ENCODE measurements at regions not wholly inside any gene's neighbourhood (a gene's known extent, or its start where the extent isn't known, plus 50 kb on each side); places are given as distances from the start of the nearest gene placed in this dataset.
A peak's percentile ranks its signal among the peaks of the same experiment; 100 is the strongest.
"Not testable (repeated sequence)": the region's sequence is repeated elsewhere in the genome, so short reads cannot be mapped to it uniquely, and the experiment has no call there.

DNA sequence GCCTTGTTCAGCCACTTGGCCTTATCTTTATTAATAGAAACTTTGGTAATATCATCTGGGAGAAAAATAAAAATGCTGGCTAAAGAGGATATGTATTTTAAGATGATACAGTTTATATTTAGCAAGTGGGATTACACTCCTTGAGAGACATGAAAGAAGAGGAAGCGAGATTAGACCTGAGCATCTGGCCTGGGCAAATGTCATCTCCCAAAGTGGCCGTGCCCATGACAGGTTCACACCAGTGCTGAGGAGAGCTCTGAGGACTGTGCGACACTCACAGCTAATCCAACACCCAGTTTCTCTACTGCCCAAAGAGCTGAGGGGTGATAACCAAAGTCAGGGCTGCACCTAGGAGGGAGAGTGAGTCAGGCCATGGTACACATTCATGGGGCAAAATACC lies 121.7 kb upstream of the DUSP10 start:
- no peak for DNase-seq (ENCODE audit: low read depth in 1 of 2, low spot score in 1 of 2)

DNA sequence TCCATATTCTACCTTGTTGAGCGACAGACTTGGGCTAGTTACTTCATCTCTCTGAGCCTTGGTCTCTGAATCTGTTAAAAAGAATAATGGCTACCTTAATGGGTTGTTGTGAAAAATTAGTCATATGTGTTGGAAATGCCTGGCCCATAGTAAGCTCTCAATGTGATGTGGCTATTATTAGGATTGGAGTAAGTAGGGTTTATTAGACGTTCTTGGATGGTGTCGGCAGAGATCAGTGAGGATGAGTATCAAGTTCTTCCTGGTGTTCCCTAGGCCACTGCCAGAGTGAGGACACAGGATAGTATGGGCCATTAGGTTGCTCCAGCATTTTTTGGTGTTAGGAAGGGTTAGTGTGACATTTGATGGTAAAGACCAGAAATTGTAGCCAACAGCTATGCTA lies 121.1 kb upstream of the DUSP10 start:
- no peak for DNase-seq (ENCODE audit: low read depth in 1 of 2, low spot score in 1 of 2)

DNA sequence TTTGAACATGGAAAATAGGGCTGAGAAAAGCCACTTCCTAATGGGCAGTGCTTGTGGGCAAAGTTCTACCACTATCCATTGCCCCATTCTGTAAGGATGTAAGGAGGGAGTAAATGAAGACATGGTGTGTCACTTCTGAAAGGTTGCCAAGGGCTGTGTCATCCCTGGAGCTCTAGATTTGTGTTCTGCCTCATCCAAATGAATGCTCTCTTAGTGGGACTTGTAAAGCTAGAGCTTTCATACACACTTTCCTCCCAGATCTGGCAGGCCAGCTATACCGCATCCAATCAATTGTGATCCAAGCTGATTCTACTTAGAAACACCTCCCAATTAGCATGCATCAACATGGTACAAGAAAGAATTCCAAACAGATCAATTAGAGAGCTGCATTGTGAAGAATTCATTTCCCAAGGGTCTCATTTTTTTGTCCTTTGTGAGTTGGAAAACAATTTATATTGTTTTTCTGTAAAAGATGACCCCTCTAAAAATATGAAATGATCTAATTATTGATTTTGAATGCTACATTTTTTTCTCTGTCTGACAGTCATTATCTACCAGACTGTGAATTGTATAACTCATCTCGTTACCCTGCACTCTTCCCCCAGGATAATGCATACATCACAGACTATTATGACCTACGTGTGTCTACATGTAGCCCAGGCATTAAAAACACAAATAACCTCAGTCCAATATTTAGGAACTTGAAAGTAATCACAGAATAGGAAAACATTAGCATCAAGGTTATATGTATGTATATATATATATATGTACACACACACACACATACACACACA lies 117.1 kb upstream of the DUSP10 start:
- no peak for DNase-seq (ENCODE audit: low read depth in 1 of 2, low spot score in 1 of 2)

DNA sequence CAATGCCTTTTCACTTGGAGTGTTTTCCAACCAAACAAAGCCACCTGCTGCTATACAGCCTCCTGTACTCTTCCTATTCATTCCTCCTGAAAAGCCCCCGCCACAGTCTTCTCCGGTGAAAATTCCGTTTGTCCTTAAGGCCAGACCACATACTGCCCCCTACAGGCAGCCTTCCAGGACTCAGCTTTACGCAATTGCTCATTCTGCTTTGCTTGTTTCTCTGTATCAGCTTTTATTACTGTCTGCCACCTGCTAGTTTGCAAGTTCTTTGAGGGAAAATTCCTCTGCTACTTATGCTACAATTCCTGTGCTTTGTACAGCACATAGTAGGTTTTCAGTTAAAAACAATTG lies 115.2 kb upstream of the DUSP10 start:
- not testable (repeated sequence) for DNase-seq (ENCODE audit: low read depth in 1 of 2, low spot score in 1 of 2)

DNA sequence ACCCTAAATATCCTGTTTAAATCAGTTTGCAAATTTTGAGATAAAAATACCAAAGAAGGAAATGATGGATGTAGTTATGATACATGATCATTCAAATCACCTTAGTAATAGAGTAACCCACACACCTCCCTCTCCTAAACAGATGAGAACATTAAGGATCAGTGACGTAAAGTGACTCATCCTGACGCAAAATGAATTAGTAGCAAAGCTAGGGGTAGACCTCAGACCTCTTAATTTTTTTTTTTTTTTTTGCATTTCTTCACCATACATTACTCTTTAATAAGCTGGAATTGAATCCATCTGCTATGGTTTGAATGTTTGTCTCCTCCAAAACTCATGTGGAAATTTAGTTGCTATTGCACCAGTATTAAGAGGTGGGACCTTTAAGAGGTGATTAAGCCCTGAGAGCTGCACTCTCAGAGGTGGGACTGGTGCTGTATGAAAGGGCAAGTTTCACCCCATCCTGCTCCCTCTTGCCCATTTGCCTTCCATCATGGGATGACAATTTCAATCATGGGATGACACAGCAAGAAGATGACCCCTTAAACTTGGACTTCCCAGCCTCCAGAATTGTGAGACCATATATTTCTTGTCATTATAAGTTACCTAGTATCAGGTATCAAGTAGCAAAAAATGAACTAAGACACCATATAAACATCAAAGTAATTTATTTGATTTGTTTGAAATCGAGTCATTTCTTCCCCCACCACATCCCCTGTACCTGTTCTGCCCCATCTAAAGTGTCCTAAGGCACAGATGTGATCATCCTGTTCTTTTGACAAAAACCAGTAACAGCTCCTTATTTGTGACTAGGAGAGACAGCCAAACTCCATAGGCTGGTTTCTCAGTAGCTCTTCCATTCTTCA lies 114.6 kb upstream of the DUSP10 start:
- no peak for DNase-seq (ENCODE audit: low read depth in 1 of 2, low spot score in 1 of 2)

DNA sequence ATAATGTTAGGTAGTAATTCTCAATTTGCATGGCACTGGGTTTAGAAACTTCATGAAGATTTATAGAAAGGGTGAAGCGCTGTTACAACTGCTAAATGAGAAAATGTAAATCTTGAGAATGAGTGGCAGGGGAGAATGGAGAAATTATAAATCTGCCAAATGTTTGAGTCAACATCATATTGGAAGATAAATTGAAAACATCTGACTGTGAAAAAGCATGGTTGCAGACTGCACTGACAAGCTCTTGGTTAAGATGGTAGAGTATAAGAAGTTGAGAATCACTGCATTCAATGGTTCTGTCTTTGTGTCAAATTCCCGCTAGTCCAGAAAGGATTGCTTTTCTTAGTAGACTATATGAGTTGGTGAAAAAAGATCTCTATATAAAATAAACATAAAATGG lies 113.3 kb upstream of the DUSP10 start:
- DNase-seq (ENCODE audit: low read depth in 1 of 2, low spot score in 1 of 2), result no peak

DNA sequence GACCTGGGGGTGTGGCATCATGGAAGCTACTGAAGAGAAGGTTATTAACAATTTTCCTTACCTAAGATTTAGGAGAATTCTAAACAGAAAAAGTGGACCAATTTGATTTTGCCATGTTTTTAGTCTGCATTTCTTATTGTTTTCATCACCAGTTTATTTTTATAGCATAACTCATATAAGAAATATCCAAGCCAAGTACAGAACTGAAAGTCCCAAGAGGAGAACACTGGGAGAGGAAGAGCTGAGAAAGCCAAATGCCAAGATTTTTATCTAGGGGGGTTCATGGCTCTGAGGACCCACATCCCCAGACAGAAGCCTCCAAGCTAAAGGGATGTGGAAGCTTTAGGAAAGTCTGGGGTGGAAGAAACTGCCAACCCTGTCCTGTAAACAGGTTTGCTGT lies 109.4 kb upstream of the DUSP10 start:
- DNase-seq (ENCODE audit: low read depth in 1 of 2, low spot score in 1 of 2), result no peak

DNA sequence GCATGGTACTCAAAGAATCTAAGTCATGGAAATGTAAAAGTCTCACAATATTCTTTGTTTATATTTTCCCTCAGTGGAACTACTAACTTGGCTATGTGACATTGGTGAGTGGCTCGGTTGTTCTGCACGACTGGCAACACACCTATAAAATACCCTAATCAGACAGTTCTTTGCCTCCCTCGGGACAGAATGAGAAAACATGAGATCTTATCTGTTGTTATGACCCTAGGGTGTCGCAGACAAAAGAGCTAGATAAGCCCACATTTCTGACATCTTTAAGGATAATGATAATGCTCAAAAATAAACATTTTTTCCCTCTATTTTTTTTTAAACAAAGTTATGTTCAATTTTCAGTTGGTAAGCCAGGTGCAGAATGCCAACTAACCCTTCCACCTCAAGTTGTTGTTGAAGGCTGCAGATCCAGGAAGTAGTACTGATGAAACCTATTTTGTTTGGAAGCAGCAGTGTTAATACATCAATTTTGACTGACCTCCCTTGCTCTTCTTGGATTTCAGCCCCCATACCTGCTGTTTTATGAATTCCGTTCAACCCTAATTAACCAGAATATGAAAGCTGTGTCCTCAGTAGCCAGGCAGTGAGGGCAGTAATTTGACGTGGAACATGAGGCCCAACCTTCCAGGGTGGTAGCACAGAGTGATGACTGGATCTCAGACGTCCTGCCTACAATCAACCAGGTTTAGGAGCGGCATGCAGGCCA lies 108.7 kb upstream of the DUSP10 start:
- DNase-seq (ENCODE audit: low read depth in 1 of 2, low spot score in 1 of 2), result no peak

DNA sequence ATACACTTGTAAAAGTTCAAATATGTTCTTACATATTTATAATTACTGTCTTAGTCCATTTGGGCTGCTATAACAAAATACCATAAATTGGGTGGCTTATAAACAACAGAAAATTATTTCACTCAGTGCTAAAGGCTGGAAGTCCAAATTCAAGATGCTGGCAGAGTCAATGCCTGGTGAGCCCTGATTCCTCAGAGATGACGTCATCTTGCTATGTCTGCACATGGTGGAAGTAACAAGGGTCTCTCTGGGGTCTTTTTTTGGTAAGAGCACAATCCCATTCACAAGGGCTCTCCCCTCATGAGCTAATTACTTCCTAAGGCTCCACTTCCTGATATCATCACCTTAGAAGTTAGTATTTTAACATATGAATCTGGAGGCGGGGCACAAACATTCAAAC lies 108.0 kb upstream of the DUSP10 start:
- DNase-seq (ENCODE audit: low read depth in 1 of 2, low spot score in 1 of 2), result no peak

DNA sequence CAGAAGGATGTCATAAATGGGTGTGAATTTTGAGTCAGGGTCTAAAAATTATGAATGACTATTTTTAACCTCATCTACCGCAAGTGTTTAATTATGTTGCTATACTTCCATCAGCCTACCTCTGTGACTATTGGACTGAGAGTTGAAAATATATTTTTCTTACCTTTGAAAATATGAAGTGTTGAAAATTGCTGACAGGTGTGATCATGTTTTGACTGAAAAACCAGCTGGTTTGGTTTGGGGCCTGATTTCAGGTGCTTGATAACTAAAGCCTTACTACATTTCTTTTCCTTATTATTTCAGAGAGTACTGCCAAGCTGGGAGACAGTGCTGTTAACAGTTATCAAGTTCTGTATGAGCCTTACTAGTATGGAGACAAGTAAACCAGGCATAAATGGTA lies 107.2 kb upstream of the DUSP10 start:
- DNase-seq (ENCODE audit: low read depth in 1 of 2, low spot score in 1 of 2), result no peak

DNA sequence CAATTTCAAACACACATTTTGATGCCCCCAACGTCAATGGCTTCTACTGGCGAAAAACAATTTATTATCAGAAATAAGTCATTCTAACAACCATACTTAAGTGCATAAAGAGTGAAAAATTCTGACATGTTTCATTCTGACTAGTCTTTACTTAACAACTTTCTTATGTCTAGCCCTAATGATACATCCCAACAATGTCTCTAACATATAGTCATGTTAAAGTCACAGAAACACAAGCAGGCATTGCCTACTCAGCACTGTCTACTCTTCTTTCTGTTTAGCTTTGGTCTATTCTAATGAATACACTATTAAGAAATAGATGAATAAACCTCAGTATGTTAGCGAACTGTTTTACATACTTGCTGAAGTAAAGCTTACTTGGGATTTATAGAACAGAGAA lies 105.8 kb upstream of the DUSP10 start:
- DNase-seq (ENCODE audit: low read depth in 1 of 2, low spot score in 1 of 2), result no peak

DNA sequence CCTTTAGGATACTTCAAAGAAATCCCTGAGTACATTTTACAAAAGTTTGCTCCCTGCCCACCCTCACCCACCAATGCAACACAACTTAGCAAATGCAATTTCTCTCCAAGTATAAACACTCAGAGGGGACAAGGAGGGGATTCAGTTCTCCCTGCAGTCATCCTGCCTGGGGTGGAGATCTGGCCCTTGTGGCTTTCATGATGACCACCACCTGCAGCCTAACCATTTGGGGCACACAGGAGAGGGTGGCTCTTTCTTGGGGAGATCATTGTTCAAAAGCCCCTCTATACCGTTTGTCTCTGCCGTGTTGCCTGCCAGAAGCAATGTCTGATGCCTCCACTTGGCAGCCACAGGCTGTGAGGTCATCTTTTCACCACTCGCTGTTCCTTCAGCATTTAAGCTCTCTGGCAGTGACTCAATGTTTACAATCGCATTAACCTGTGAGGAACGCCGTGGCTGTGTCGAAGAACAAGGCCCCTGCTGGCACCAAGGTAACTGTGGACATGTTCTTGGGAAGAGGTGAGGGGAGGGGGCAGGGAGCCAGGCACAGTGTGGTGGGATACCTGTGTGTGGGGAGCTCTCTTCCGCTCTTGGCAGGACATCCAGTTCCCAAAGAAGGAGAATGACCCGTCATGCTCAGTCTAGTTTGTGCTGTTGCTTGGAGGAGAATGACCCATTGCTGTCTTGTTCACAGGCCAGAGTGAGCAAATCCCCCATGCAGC lies 103.9 kb upstream of the DUSP10 start:
- DNase-seq (ENCODE audit: low read depth in 1 of 2, low spot score in 1 of 2), result no peak

DNA sequence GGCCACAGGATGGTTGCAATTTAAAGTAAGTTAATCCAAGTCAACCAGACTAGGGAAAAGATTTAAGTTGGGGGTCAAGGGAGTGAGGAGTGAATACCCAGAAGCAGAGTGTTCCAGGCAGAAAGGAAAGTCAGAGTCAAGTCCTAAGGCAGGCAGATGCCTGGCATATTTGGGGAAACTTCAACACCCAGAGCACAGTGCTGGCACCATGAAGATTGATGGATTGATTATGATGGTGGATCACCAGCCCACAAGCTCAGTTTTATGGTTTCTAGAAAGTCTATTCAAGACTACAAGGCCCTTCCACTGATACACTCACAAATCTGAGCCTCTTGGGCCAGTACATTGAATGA lies 100.1 kb upstream of the DUSP10 start:
- DNase-seq (ENCODE audit: low read depth in 1 of 2, low spot score in 1 of 2), result no peak

DNA sequence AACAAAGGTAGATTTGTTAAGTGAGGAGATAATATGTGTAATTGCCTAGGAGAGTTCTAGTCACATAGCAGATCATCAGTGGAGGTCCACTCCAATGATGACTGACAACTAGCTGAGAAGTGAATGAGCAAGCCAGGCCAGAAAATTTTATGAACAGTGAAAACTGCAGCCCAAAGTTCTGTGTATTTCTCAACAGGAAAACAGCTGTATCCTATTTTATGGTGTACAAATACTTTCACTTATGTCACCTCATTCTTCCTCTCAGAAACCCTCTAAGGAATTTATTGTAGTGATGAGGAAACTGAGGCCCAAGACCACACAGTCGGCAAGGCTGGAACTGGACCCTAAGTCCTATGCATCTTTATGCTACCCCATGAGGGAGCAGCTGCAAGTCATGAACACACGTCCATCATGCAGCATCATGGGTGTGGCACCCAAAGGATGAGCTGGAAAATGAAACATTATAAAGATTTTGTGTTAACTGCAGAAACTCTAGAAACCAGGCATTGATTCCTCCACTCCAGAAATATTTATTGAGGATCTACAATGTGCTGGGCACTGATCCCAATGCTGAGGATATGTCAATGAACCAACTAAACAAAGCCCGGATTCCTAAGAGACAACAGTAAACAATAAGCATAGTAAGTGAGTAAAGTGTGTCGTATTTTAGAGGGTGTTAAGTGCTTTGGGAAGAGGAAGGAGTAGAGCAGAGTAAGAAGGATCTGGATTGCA lies 99.5 kb upstream of the DUSP10 start:
- no peak for DNase-seq (ENCODE audit: low read depth in 1 of 2, low spot score in 1 of 2)

DNA sequence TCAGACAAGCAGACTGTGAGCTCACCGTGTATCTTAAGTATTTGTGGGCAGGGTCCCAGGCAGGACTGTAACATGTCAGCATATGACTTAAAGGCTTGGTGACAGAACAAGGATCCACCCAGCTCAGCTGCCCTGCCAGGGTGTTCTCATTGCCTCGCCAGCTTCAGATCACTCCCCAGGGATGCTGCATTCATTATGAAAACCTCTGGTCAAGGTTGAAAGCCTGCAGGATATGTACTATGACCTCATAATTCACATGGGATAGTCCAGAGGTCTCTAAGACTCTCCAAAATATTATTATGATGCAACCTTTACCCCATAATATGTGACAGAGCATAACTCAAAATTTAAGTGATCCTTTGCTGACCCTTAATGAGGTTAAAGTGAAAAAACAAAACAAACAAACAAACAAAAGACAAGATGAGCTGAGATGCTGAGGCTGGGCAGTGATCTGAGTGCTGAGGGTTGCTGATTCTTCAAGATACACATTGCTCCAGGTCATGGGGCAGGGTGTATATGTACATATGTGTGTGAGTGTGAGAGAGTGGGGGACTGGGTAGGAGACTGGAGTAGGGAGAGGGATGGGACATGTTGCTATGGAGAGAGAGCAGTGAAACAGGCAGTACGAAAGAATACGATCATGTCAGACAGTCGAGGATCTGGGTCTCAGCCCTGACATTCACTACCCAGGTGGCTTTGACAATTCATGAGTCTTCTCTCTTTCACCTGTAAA lies 98.8 kb upstream of the DUSP10 start:
- DNase-seq (ENCODE audit: low read depth in 1 of 2, low spot score in 1 of 2), result no peak

DNA sequence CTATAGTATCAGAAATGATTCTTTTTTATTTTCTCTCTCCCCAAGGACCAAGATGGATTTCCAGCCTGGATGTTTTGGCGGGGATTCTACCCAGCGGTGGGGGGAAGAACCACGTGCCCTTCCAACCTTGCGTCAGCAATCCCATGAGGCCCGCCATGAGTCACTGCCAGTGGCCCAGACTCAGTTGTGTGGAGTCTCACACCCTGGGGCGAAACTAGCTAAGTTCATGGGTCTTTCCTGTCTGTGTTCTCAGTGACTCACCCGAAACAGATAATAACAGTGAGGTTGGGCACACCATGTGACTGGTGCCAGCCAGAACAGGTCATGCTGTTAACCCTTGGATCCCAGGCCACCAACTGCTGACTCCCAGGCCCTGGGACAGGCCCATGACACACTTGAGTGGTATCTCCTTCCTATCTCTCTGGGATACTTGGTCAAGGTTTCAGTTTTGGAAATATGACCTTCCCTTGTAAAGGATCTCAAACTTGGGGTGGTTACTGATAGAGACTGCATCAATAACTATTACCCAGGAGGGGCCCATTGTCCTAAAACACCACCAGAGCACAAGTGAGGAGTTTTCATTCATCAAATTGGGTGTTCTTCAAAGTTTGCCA lies 98.0 kb upstream of the DUSP10 start:
- peak; percentile 34 to 59 for DNase-seq (ENCODE audit: low read depth in 1 of 2, low spot score in 1 of 2)

DNA sequence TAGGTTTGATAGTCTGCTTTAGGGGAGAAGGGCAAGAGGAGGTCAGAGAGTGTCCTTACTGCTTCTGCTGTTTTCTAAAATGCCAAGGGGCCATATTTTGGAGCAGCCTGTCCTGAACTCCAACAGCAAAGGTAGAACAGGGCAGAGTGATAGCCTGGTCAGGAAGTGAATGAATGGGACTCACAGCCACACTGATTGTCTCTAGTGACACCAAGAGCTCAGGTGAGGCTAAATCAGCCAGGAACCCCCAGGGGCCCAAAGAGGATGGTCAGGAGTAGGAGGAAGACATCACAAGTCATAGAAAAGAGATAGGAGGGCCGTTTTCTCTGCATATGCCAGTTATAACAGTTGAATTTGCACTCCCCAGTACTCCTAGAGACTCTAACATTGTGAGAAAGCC lies 97.4 kb upstream of the DUSP10 start:
- DNase-seq (ENCODE audit: low read depth in 1 of 2, low spot score in 1 of 2), result no peak

DNA sequence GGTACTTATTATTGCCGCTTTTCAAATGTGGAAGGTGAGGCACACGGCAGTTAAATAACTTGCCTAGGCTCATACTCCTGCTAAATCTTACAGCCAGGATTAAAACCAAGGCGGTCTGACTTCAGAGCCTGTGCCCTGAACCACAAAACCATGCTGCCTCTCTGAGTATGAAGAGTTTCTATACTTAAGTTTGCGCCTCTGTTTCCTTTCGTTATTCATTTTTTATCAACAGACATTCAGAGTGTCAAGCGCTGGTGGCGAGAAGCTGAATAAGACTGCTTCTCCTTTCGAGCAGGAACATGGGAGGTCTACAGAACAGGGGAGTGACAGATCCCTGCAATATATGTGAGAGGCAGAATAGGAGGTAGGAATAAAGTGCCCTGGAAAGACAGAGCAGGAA lies 96.0 kb upstream of the DUSP10 start:
- DNase-seq (ENCODE audit: low read depth in 1 of 2, low spot score in 1 of 2), result no peak

DNA sequence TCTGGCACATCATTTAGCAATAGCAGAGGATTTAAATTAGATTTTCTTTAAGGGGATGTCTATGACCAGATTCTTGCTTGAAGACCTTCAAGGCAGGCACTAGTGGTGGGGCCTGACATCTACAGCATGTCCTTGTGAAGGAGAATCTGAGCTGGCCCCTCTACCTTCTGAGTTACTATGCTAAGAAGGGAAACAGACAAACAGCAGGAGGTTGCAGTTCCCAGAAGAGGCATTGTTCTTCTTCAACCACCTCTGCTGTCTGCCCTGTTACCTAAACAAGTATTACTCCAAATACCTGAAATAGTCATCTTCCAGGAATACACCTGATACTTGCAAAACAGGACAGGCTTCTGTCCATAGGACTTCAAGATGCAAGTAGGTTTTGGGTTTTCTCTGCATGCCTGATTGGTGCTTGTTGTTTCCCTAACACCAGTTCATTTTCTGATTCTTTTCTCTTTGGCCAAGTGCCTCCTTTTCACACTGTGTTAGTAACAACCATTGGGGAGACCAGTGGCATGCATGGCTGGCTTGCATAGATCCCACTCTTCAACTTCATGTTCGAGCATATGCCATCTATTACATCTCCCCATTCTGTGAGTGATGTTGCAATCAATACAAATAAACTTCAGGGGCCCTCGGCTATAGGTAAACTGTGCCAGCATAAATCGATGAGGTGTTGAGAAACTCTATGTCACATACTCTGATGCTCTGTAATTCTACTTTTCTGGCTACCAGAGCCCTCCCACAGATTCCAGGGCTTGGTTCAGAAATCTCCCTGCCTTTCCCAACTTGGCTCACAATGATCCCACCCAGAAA lies 93.0 kb upstream of the DUSP10 start:
- DNase-seq (ENCODE audit: low read depth in 1 of 2, low spot score in 1 of 2), result no peak

Measured in stimulated activated CD4-positive, alpha-beta T cell treated with anti-CD3 and anti-CD28 coated beads, Interleukin-15, amount 100 ng/mL, for 1 hour (primary cell).